Vagina (tissue), 2 donors: ENCODE measurements at regions not wholly inside any gene's neighbourhood (a gene's known extent, or its start where the extent isn't known, plus 50 kb on each side); places are given as distances from the start of the nearest gene placed in this dataset.

Experiments
- DNase-seq, 2 donors: peaks; one replicate each; pipeline ENCODE4 v3.0.0-alpha.2; 2017; ENCODE audit errors: extremely low spot score in 2 of 2
- H3K27ac ChIP-seq: fragments of 200-600 bp; sonication (generic); one replicate; pipeline ENCODE4 v1.5.1; 2019
- H3K27me3 ChIP-seq: fragments of 200-600 bp; sonication (generic); one replicate; pipeline ENCODE4 v1.5.1; 2019
- H3K36me3 ChIP-seq, 2 donors: fragments of 200-600 bp; sonication (generic); one replicate each; pipeline ENCODE4 v1.5.1; 2017 to 2019
- H3K4me1 ChIP-seq: fragments of 200-600 bp; sonication (generic); one replicate; pipeline ENCODE4 v1.5.1; 2019
- H3K4me3 ChIP-seq, 2 donors: fragments of 200-600 bp; sonication (generic); 1 replicate in 1 of 2; 2 replicates in 1 of 2; pipeline ENCODE4 v1.5.1; 2016 to 2019
- H3K9me3 ChIP-seq: fragments of 200-600 bp; sonication (generic); one replicate; pipeline ENCODE4 v1.5.1; 2019
- CTCF ChIP-seq, 3 experiments: fragments of 450-650 bp in 2 of 3; fragments of 200-600 bp in 1 of 3; sonication (generic) in 1 of 3; IDR thresholded peaks; one replicate each; pipeline ENCODE4 v1.5.1; 2017 to 2019; ENCODE audit warnings: antibody characterized with exemption in 3 of 3, mild to moderate bottlenecking in 2 of 3, moderate library complexity in 2 of 3
- POLR2A ChIP-seq, 2 donors: fragments of 450-650 bp; IDR thresholded peaks; one replicate each; pipeline ENCODE4 v1.6.1; 2017; ENCODE audit warnings: antibody characterized with exemption in 2 of 2, mild to moderate bottlenecking in 2 of 2, moderate library complexity in 2 of 2
- POLR2AphosphoS5 ChIP-seq, 2 donors: sonication (generic); formaldehyde crosslinking; IDR thresholded peaks; one replicate each; pipeline ENCODE4 v1.9.0; 2017; ENCODE audit warnings: antibody characterized with exemption in 2 of 2, mild to moderate bottlenecking in 2 of 2, low read depth in 1 of 2; ENCODE audit not compliant: insufficient read depth in 1 of 2
- intact Hi-C: fragments of 100-400 bp; cut with DNase I; formaldehyde crosslinking; loops from one replicate; pipeline ENCODE4 v1.15.1; 2023

GRCh38 chr12:71041476-71041875 lies 116.3 kb downstream of the TSPAN8 start:
- H3K4me1 ChIP-seq = peaks cover 4% of the 10 kb centered on the region
- TF ChIP-seq POLR2AphosphoS5 (IDR thresholded peaks at IDR 0.05; ENCODE audit: insufficient read depth in 1 of 2, low read depth in 1 of 2) (no peak), CTCF (IDR thresholded peaks at IDR 0.05) (no peak), POLR2A (IDR thresholded peaks at IDR 0.05) (no peak)
- no peaks in the 10 kb centered on the region for H3K9me3 ChIP-seq
- H3K27me3 ChIP-seq = no peaks in the 10 kb centered on the region
- no peaks in the 10 kb centered on the region for H3K36me3 ChIP-seq
- no peak overlapping the region for H3K27ac ChIP-seq
- intact Hi-C loops = no loop called here
- H3K4me3 ChIP-seq = no peak overlapping the region
- no peak for DNase-seq

GRCh38 chr12:71038960-71039359 lies 118.4 kb upstream of the PTPRR start:
- TF ChIP-seq POLR2A (IDR thresholded peaks at IDR 0.05) (no peak), POLR2AphosphoS5 (IDR thresholded peaks at IDR 0.05; ENCODE audit: insufficient read depth in 1 of 2, low read depth in 1 of 2) (no peak), CTCF (IDR thresholded peaks at IDR 0.05) (no peak)
- no peaks in the 10 kb centered on the region for H3K4me1 ChIP-seq
- H3K4me3 ChIP-seq = no peak overlapping the region
- DNase-seq = no peak
- intact Hi-C loops = no loop called here
- H3K36me3 ChIP-seq = no peaks in the 10 kb centered on the region
- H3K27me3 ChIP-seq = no peaks in the 10 kb centered on the region
- no peak overlapping the region for H3K27ac ChIP-seq
- H3K9me3 ChIP-seq = no peaks in the 10 kb centered on the region

- Histone ChIP-seq H3K36me3 (no peaks in the 10 kb centered on the region), H3K9me3 (no peaks in the 10 kb centered on the region), H3K27me3 (no peaks in the 10 kb centered on the region), H3K4me1 (no peaks in the 10 kb centered on the region), H3K4me3 (no peak overlapping the region), H3K27ac (no peak overlapping the region)
- no peak for DNase-seq
- TF ChIP-seq POLR2AphosphoS5 (IDR thresholded peaks at IDR 0.05; ENCODE audit: insufficient read depth in 1 of 2, low read depth in 1 of 2) (no peak), POLR2A (IDR thresholded peaks at IDR 0.05) (no peak), CTCF (IDR thresholded peaks at IDR 0.05) (no peak)
- intact Hi-C loops = no loop called here
Measured at GRCh38 chr12:71036526-71036925, 116.0 kb upstream of the PTPRR start.

- intact Hi-C loops = no loop called here
- no peak for TF ChIP-seq POLR2AphosphoS5 (IDR thresholded peaks at IDR 0.05; ENCODE audit: insufficient read depth in 1 of 2, low read depth in 1 of 2)
- TF ChIP-seq POLR2A (IDR thresholded peaks at IDR 0.05) = no peak
- no peak for TF ChIP-seq CTCF (IDR thresholded peaks at IDR 0.05)
- no peaks in the 10 kb centered on the region for H3K36me3 ChIP-seq
- H3K27ac ChIP-seq = no peak overlapping the region
- no peaks in the 10 kb centered on the region for H3K27me3 ChIP-seq
- no peaks in the 10 kb centered on the region for H3K4me1 ChIP-seq
- no peak overlapping the region for H3K4me3 ChIP-seq
- DNase-seq = no peak
- no peaks in the 10 kb centered on the region for H3K9me3 ChIP-seq
Measured at GRCh38 chr12:71032933-71033332, 112.4 kb upstream of the PTPRR start.

GRCh38 chr12:71029302-71029701 lies 108.8 kb upstream of the PTPRR start:
- Histone ChIP-seq H3K4me1 (no peaks in the 10 kb centered on the region), H3K9me3 (no peaks in the 10 kb centered on the region), H3K4me3 (no peak overlapping the region), H3K27ac (no peak overlapping the region), H3K36me3 (no peaks in the 10 kb centered on the region), H3K27me3 (no peaks in the 10 kb centered on the region)
- DNase-seq = no peak
- intact Hi-C loops = no loop called here
- TF ChIP-seq POLR2AphosphoS5 (IDR thresholded peaks at IDR 0.05; ENCODE audit: insufficient read depth in 1 of 2, low read depth in 1 of 2) (no peak), CTCF (IDR thresholded peaks at IDR 0.05) (no peak), POLR2A (IDR thresholded peaks at IDR 0.05) (no peak)
